NCI-H526 (cell line): ENCODE measurements at regions not wholly inside any gene's neighbourhood (a gene's known extent, or its start where the extent isn't known, plus 50 kb on each side); places are given as distances from the start of the nearest gene placed in this dataset.

ENCODE experiments used
- DNase-seq, 2 experiments: peaks; one replicate each; lab custom pipeline; 2025; lab: John Stamatoyannopoulos, UW

- DNase-seq = no peak
Measured at GRCh38 chr20:23136893-23137745, 51.0 kb upstream of the CD93 start.

- DNase-seq = no peak
Measured at GRCh38 chr20:23135449-23136420, 49.6 kb upstream of the CD93 start.
